ENCODE measurements at regions not wholly inside any gene's neighbourhood (a gene's known extent, or its start where the extent isn't known, plus 50 kb on each side); places are given as distances from the start of the nearest gene placed in this dataset.

DNA sequence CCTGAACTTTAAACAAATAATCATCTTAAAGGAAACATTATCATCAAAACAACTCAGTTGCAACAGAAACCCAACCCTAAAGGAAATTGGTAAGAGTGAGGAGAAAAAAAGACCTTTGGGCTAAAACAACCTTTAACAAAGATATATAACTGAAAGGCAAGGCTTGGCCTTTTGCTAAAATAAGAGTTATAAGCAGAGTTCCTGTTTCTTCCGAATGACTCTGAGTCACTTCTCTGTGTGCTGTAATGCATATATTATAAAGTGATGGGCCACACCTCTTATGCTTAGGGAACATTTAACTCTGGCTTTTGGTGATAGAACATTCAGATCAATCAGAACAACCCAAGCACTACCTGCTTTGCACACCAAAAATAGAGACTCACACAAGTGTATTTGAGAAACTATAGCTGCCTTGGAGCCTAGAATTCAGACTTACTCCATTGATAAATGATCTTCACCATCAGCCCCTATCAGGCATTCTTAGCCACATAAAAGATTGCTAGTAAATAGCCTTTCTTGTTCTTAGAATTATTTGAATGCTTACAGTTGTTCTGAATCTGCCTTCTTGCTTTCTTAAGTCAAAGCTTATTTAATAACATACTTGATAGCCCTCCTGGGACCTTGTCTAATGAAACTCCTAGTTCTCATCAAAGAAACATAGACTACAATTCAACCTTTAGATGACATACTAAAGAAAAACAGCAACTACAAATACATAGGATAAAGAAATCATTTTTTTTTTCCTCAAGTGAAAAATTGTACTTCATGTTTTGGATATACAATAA, 294.2 kb upstream of the SEMA6D start:
- DNase-seq (ENCODE audit: low read depth): no peak

GRCh38 chr15:47427463-47427862, 289.8 kb upstream of the SEMA6D start:
- no peak for DNase-seq (ENCODE audit: low read depth)

- no peak for DNase-seq (ENCODE audit: low read depth)
Observed at GRCh38 chr15:47429376-47429775, 287.9 kb upstream of the SEMA6D start.

GRCh38 chr15:47431501-47431900, 285.8 kb upstream of the SEMA6D start:
- no peak for DNase-seq (ENCODE audit: low read depth)

GRCh38 chr15:47432826-47433225, 284.5 kb upstream of the SEMA6D start:
- no peak for DNase-seq (ENCODE audit: low read depth)

DNA sequence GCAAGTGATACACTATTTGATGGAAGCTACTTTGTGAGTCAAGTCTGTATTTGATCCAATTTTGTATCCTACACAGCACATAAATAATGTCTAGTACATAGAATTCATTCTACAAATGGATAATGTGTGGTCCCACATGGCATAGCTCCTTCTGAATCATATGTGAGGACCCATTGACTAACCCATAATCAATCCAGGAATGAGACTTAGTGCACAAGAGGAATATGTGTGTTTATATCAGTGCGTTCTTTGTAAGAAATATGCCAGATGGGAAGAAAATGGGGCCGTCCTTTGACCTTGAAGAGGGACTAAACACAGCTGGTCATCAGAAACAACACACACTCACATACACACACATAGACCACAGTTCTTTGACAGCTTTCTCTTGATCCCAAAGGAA, 282.7 kb upstream of the SEMA6D start:
- DNase-seq (ENCODE audit: low read depth): no peak

GRCh38 chr15:47437491-47437890, 279.8 kb upstream of the SEMA6D start:
- DNase-seq (ENCODE audit: low read depth): no peak

DNA sequence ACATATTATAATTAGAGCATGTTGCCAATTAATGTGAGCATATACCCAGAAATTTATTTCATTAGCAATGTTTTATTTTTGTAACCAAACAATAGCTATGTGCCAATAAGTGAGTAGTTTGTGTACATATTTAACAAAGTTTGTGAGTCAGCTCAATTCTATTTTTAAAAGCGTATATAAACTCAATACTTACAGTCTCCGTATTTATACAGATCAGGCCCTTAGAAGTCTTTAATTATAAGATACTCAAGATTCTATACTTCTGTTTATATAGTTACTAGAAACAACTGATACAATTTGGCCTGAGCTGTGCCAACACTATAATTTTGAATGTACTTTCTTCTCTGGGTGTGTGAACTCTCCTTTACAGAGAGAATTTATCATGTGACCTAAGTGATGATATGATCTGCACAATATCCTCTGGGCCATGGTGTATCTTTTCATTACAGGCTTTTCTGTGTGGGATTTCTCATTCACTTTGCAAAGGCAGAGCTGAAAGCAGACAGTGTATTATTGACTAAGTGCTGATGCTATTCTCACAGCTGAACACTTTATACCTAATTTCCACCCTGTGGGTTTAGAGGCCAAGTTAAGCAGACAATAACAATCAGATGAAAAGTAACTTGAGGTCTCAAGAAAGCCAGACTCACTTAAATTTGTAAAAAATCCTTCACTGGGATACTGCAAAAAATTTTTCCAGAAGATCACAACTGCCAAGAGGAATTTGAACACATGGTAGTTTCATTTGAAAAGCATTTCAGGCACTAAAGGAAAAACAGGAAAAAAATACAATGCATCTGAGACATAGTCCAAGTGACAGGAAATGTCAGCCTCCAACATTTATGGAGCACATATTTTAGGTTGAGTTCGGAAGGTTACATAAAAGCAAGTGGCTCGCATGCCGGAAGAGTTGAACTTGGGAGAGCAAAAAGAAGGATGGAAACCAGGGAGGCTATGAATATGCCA, 277.9 kb upstream of the SEMA6D start:
- DNase-seq (ENCODE audit: low read depth): no peak

GRCh38 chr15:47442371-47442770, 274.9 kb upstream of the SEMA6D start:
- no peak for DNase-seq (ENCODE audit: low read depth)

GRCh38 chr15:47443839-47444238, 273.5 kb upstream of the SEMA6D start:
- no peak for DNase-seq (ENCODE audit: low read depth)

DNA sequence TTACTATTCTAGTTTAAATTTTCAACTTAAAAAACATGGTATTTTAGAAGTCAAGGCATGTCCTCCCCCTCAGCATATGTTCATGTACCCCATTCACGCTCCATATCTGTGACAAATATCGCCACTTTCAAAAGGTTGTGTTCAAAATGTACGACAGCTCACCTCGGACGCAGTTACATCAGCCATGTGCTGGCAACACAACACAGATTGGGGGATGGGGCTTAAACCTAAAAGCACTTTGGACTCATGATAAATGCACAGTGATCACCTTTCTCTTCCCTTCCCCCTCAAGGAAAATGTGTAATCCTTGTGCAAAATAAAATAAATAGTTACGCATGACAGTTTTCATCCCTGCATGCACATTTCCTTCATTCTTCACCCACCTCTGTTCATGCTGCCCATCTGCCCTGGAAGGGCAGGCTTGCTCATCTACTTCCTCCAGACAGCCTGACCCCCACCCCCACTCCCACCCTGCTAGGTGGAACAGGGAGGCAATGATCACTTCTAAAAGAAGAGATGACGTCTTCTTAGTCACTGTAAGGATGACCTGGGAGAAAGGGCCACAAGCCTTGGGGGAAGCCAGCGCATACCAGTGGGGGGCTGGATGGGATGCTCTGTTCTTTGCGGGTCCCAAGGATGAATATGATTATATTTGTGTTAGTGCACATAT, 271.4 kb upstream of the SEMA6D start:
- no peak for DNase-seq (ENCODE audit: low read depth)

DNA sequence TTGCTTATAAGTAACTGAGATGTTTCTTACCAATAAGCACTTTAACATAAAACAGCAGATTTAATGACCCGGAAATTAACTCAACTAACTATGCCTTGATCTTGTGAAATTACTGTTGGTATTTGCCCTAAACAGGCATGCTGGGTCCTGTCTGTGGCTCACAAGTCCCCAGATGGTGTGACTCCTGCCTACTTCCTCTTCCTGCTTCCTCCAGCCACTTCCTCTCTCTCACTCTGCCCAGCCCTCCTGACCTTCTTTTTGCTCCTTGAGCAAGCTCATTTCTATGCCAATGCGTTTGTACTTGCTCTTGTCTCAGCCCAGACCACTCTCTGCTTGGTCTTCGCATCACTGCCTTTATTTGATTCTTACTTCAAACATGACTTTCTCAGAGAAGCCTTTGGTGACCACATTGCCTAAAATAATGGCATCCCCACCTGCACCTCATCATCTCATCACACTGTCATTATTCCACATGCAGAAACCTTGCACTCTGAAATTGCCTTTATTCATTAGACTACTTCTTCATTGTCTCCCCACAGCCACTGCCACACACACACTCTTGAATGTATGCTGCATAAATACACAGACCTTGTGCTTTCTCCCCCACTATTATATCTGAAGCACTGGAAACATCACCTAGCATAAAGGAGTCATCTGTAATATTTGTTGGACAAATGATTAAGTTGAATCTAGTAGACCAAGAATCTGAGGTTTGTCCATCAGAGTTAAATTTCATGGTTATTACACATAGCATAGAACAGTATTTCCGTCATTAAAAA, 256.3 kb upstream of the SEMA6D start:
- DNase-seq (ENCODE audit: low read depth): no peak

DNA sequence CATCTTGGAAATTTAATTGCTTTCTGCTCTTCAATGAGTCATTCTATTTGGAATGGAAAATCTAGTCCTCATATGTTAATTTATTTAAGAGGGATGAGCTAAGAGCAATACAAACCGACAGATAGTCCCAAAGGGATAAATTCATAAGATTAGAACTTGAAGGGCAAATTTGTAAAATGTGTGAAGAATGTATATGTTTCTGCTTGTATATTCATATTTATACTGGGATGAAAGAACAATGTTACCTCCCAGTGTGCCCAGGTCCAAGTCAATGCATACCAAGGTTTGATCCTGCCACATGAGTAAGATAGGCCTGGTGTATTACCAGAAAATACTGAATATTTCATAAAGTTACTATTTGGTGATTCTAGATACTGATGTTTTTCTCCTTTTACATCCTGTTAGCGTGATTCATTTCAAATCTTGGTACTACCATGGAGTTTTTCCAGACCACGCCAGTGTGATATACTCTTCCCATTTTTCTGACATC, 255.6 kb upstream of the SEMA6D start:
- DNase-seq (ENCODE audit: low read depth): no peak

GRCh38 chr15:47466357-47466756, 250.9 kb upstream of the SEMA6D start:
- DNase-seq (ENCODE audit: low read depth): no peak

GRCh38 chr15:47470983-47471382, 246.3 kb upstream of the SEMA6D start:
- no peak for DNase-seq (ENCODE audit: low read depth)

DNA sequence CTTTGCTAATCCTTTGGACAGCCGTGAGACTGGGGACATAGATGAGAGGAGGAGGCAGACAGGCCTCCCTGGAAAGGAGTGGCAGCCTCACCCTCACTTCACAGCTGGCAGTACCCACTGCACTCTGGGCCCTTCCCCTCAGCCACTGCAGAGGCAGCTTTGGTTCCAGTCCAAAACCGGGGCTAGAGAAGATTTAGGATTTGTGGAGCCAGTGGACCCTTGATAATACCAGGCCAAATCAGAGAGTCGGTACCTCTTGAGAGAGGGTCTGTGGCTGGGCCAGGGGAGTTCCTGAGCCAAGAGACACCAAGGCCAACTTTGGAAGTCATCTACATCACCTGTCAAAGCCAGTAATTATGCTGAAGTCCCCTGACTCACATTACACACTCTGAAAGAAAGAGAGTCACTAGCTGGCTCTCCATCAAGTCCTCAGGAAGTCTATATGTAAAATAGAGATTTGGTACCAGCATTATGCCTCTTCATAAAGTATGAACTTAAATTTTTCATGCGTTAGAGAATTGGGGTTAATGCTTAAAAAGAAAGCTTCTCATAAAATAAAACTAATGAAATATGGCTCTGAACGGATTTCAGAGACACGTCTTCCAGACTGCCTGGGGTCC, 244.1 kb upstream of the SEMA6D start:
- DNase-seq (ENCODE audit: low read depth): no peak

DNA sequence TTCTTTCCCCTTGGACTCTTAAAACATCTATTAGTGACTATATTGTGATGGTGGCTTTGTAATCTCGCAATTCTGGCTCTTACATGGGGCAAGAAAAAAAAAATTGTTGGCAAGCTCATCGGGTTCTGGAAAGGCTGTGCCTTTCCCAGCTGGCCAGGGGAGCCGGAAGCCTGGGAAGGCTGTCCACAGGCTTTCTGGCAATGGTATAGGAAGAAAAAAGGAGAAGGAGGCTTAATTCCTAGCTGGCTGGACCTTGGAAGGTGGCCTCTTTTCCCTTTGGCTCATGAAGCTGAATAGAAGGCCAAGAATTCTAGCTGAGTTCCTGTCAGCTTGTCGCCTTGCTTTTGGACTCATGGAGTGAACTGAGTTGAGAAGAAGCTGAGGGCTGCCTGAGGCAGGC, 243.5 kb upstream of the SEMA6D start:
- DNase-seq (ENCODE audit: low read depth): no peak

GRCh38 chr15:47475336-47475735, 242.0 kb upstream of the SEMA6D start:
- no peak for DNase-seq (ENCODE audit: low read depth)

- no peak for DNase-seq (ENCODE audit: low read depth)
Observed at GRCh38 chr15:47477341-47477740, 240.0 kb upstream of the SEMA6D start.

GRCh38 chr15:47484059-47484458, 233.2 kb upstream of the SEMA6D start:
- DNase-seq (ENCODE audit: low read depth): no peak
